Fibroblast of lung (primary cell): ENCODE measurements at regions not wholly inside any gene's neighbourhood (a gene's known extent, or its start where the extent isn't known, plus 50 kb on each side); places are given as distances from the start of the nearest gene placed in this dataset.

ENCODE experiments used
- DNase-seq, 2 donors: peaks; one replicate each; pipeline versions ENCODE4 v3.0.0 to v3.0.0-alpha.2; 2010; ENCODE audit warnings: low read depth in 2 of 2
- H2AFZ ChIP-seq: 2 replicates; pipeline ENCODE4 v1.5.1; 2012; ENCODE audit warnings: low read length, control low read depth, inconsistent platforms
- H3K27ac ChIP-seq: 2 replicates; pipeline ENCODE4 v1.5.1; 2011; ENCODE audit warnings: low read length, control low read depth; ENCODE audit not compliant: insufficient read depth
- H3K27me3 ChIP-seq: 2 replicates; pipeline ENCODE4 v1.5.1; 2011; ENCODE audit warnings: mild to moderate bottlenecking, low read length; ENCODE audit not compliant: control insufficient read depth, insufficient read depth
- H3K36me3 ChIP-seq: 2 replicates; pipeline ENCODE4 v1.5.1; 2011; ENCODE audit warnings: low read length; ENCODE audit not compliant: control insufficient read depth, insufficient read depth
- H3K4me1 ChIP-seq: 2 replicates; pipeline ENCODE4 v1.5.1; 2011; ENCODE audit warnings: low read length; ENCODE audit not compliant: control insufficient read depth, insufficient read depth; ENCODE audit errors: extremely low read depth
- H3K4me2 ChIP-seq: 2 replicates; pipeline ENCODE4 v1.5.1; 2011; ENCODE audit warnings: low read length, control low read depth; ENCODE audit not compliant: insufficient read depth; ENCODE audit errors: extremely low read depth
- H3K4me3 ChIP-seq, 4 experiments: fragments of 200-600 bp in 1 of 4; sonication (generic) in 1 of 4; replicated peaks in 1 of 4; 2 replicates each; pipeline ENCODE4 v1.5.1; 2011 to 2016; ENCODE audit warnings: low read length in 4 of 4, low read depth in 3 of 4, mild to moderate bottlenecking in 3 of 4, control low read depth in 2 of 4, inconsistent platforms in 1 of 4, mixed read lengths in 1 of 4; ENCODE audit not compliant: insufficient read depth in 1 of 4; ENCODE audit errors: control extremely low read depth in 1 of 4
- H3K79me2 ChIP-seq: 2 replicates; pipeline ENCODE4 v1.5.1; 2012; ENCODE audit warnings: mild to moderate bottlenecking, low read length, inconsistent platforms; ENCODE audit not compliant: control insufficient read depth, insufficient read depth
- H3K9ac ChIP-seq: 2 replicates; pipeline ENCODE4 v1.5.1; 2011; ENCODE audit warnings: mild to moderate bottlenecking, low read length, control low read depth; ENCODE audit not compliant: insufficient read depth
- H3K9me3 ChIP-seq: 2 replicates; pipeline ENCODE4 v1.5.1; 2012; ENCODE audit warnings: low read depth, low read length; ENCODE audit not compliant: control insufficient read depth, insufficient read depth
- H4K20me1 ChIP-seq: 2 replicates; pipeline ENCODE4 v1.5.1; 2011; ENCODE audit warnings: low read length; ENCODE audit not compliant: control insufficient read depth, insufficient read depth; ENCODE audit errors: extremely low read depth
- EZH2 ChIP-seq: IDR thresholded peaks from 2 replicates; pipeline ENCODE4 v1.5.1; 2012; ENCODE audit warnings: low read length, control low read depth, mild to moderate bottlenecking; ENCODE audit errors: missing control alignments
- TF ChIP-seq, protein P1 (sequence below), 2 donors: IDR thresholded peaks in 1 of 2; conservative IDR thresholded peaks in 1 of 2; 1 replicate in 1 of 2; 2 replicates in 1 of 2; pipeline ENCODE4 v1.5.1; 2011 to 2012; ENCODE audit warnings: low read length in 2 of 2, control low read depth in 1 of 2, inconsistent platforms in 1 of 2, low read depth in 1 of 2, mild to moderate bottlenecking in 1 of 2

DNA sequence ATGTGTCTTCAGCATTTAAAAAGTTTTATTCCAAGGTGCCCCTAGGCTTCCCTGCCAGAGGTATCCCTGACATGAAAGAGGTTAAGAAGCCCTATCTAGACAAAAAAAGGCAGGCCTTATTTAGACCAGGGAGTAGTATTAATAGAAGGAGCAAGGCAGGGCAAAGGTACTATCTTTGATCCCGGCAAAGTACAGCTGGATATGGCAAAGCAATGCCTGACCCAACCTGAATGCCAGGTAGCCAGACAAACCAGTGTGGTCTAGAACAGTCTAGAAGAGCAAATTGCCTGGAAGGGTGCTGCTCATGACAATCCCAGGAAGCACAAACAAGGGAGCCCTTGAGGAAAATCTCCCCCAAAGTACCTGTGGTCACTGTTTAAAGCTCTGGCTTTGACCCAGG is 62.6 kb upstream of the SYT13 start:
- Histone ChIP-seq H3K79me2 (no peaks in the 10 kb centered on the region), H3K27ac (no peak overlapping the region), H3K36me3 (no peaks in the 10 kb centered on the region), H3K4me3 (no peak overlapping the region), H3K4me1 (no peaks in the 10 kb centered on the region), H3K9me3 (no peaks in the 10 kb centered on the region), H3K4me2 (no peak overlapping the region), H2AFZ (no peak overlapping the region), H3K9ac (no peak overlapping the region), H3K27me3 (no peaks in the 10 kb centered on the region), H4K20me1 (no peaks in the 10 kb centered on the region)
- TF ChIP-seq EZH2: no peak
- TF ChIP-seq, protein P1, sequence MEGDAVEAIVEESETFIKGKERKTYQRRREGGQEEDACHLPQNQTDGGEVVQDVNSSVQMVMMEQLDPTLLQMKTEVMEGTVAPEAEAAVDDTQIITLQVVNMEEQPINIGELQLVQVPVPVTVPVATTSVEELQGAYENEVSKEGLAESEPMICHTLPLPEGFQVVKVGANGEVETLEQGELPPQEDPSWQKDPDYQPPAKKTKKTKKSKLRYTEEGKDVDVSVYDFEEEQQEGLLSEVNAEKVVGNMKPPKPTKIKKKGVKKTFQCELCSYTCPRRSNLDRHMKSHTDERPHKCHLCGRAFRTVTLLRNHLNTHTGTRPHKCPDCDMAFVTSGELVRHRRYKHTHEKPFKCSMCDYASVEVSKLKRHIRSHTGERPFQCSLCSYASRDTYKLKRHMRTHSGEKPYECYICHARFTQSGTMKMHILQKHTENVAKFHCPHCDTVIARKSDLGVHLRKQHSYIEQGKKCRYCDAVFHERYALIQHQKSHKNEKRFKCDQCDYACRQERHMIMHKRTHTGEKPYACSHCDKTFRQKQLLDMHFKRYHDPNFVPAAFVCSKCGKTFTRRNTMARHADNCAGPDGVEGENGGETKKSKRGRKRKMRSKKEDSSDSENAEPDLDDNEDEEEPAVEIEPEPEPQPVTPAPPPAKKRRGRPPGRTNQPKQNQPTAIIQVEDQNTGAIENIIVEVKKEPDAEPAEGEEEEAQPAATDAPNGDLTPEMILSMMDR (conservative IDR thresholded peaks at IDR 0.05 in 1 of 2, IDR thresholded peaks at IDR 0.05 in 1 of 2; ENCODE audit: low read depth in 1 of 2, low read length in 2 of 2): no peak
- DNase-seq: no peak

DNA sequence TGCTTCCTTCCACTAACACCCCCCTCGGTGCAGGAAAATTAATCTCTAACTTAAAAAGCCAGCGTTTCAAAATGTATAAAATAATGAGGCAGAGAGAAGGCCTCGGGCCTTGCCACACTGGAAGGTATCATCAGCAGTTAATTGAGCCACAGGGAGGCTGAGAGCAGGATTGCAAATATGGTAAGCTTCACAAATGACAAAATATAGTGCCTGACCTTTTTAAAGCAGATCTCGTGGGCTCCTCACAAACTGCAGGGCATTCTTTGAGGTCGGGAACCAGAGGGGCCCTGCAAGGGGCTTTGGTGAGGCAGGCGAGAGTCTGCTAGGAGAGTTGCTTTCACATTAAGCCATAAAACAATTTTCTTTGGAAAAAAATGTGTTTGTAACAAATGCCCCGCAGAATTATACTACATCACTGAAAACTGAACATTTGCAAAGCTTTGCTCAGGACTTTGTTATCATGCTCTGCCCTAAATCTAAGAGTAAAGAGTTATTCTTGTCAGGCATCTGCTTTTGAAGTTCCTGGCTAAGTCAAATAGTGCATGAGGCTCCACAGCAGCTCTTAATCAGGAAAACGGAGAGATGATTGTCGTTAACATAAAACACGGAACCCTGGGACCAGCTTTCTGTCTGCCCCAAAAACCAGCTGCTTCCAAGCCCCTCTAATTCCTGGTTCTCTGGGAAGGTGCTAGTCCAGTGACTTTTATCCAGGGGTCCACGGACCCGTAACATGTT is 61.4 kb upstream of the SYT13 start:
- Histone ChIP-seq H3K9ac (no peak overlapping the region), H3K27me3 (no peaks in the 10 kb centered on the region)
- DNase-seq: no peak

DNA sequence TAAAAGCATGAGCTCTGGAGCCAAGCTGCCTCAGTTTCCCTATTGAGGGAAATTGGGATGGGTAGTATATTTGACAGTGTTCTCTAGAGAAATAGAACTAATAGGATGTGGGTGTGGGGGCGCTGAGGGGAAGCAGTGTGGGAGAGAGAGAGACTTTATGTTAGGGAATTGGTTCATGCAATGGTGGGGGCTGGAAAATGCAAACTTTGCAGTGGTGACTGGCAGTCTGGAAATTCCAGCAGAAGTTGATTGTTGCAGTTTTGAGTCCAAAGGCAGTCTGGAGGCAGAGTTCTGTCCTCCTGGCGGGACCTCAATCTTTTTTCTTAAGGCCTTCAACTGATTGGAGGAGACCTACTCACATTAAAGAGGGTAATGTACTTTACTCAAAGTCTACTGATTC is 59.4 kb upstream of the SYT13 start:
- H3K27ac ChIP-seq: no peak overlapping the region
- H3K4me3 ChIP-seq: no peak overlapping the region
- no peak for TF ChIP-seq EZH2
- TF ChIP-seq, protein P1 (conservative IDR thresholded peaks at IDR 0.05 in 1 of 2, IDR thresholded peaks at IDR 0.05 in 1 of 2; ENCODE audit: low read depth in 1 of 2, low read length in 2 of 2): no peak
- H3K36me3 ChIP-seq: no peaks in the 10 kb centered on the region
- H2AFZ ChIP-seq: no peak overlapping the region
- H4K20me1 ChIP-seq: no peaks in the 10 kb centered on the region
- H3K4me2 ChIP-seq: no peak overlapping the region
- no peaks in the 10 kb centered on the region for H3K9me3 ChIP-seq
- no peak for DNase-seq
- no peaks in the 10 kb centered on the region for H3K4me1 ChIP-seq
- no peaks in the 10 kb centered on the region for H3K27me3 ChIP-seq
- no peak overlapping the region for H3K9ac ChIP-seq
- H3K79me2 ChIP-seq: no peaks in the 10 kb centered on the region

More for the DNA sequence above, 61.4 kb upstream of the SYT13 start:
- no peaks in the 10 kb centered on the region for H3K4me1 ChIP-seq
- no peaks in the 10 kb centered on the region for H3K36me3 ChIP-seq
- H2AFZ ChIP-seq: no peak overlapping the region
- H3K79me2 ChIP-seq: no peaks in the 10 kb centered on the region
- H4K20me1 ChIP-seq: no peaks in the 10 kb centered on the region
- H3K27ac ChIP-seq: no peak overlapping the region
- no peaks in the 10 kb centered on the region for H3K9me3 ChIP-seq
- no peak overlapping the region for H3K4me3 ChIP-seq
- no peak overlapping the region for H3K4me2 ChIP-seq
- no peak for TF ChIP-seq EZH2
- TF ChIP-seq, protein P1 (conservative IDR thresholded peaks at IDR 0.05 in 1 of 2, IDR thresholded peaks at IDR 0.05 in 1 of 2; ENCODE audit: low read depth in 1 of 2, low read length in 2 of 2): no peak
